Glutamatergic neuron (in vitro differentiated cells): ENCODE measurements at regions not wholly inside any gene's neighbourhood (a gene's known extent, or its start where the extent isn't known, plus 50 kb on each side); places are given as distances from the start of the nearest gene placed in this dataset.

Source experiments
- DNase-seq: peaks from one replicate; pipeline ENCODE4 v3.0.0; 2022
- H3K27ac Mint-ChIP-seq: one replicate; pipeline ENCODE4 v1.8.0; 2020; ENCODE audit warnings: mild to moderate bottlenecking, mixed read lengths, inconsistent platforms; ENCODE audit not compliant: unreplicated experiment
- H3K27me3 Mint-ChIP-seq: one replicate; pipeline ENCODE4 v1.8.0; 2020; ENCODE audit warnings: mild to moderate bottlenecking, moderate library complexity, mixed read lengths, inconsistent platforms; ENCODE audit not compliant: unreplicated experiment
- H3K36me3 Mint-ChIP-seq: one replicate; pipeline ENCODE4 v1.8.0; 2020; ENCODE audit warnings: mild to moderate bottlenecking, mixed read lengths, inconsistent platforms; ENCODE audit not compliant: unreplicated experiment
- H3K4me1 Mint-ChIP-seq: one replicate; pipeline ENCODE4 v1.8.0; 2020; ENCODE audit warnings: mild to moderate bottlenecking, low read depth, mixed read lengths, inconsistent platforms; ENCODE audit not compliant: unreplicated experiment
- H3K4me3 Mint-ChIP-seq: one replicate; pipeline ENCODE4 v1.8.0; 2020; ENCODE audit warnings: mild to moderate bottlenecking, mixed read lengths, inconsistent platforms; ENCODE audit not compliant: unreplicated experiment
- H3K9me3 Mint-ChIP-seq: one replicate; pipeline ENCODE4 v1.8.0; 2020; ENCODE audit warnings: mild to moderate bottlenecking, moderate library complexity, mixed read lengths, inconsistent platforms; ENCODE audit not compliant: unreplicated experiment
- TF ChIP-seq, protein P1 (sequence below): fragments of 200-600 bp; sonication (generic); IDR thresholded peaks from one replicate; pipeline ENCODE4 v1.5.0; 2021; ENCODE audit not compliant: partially characterized antibody, unreplicated experiment

DNA sequence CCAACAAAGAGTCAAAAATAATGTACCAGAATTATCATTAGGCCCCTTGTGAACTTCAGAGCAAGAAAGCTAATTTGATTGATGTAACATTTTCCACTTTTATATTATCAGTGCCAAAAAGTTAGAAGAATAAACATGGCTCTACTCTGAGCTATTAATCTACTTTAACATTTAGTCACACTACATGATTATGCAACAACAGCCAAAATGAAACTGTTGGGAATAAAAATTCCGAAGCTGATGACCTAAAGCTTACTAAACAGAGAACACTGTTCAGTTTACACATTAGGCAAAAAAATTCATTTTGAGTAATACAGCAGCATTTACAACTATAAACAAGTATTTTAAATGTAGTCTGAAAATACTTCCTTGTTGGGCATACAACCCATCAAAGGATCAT is 1134.1 kb downstream of the EPHA3 start:
- no peak for DNase-seq
- TF ChIP-seq, protein P1, sequence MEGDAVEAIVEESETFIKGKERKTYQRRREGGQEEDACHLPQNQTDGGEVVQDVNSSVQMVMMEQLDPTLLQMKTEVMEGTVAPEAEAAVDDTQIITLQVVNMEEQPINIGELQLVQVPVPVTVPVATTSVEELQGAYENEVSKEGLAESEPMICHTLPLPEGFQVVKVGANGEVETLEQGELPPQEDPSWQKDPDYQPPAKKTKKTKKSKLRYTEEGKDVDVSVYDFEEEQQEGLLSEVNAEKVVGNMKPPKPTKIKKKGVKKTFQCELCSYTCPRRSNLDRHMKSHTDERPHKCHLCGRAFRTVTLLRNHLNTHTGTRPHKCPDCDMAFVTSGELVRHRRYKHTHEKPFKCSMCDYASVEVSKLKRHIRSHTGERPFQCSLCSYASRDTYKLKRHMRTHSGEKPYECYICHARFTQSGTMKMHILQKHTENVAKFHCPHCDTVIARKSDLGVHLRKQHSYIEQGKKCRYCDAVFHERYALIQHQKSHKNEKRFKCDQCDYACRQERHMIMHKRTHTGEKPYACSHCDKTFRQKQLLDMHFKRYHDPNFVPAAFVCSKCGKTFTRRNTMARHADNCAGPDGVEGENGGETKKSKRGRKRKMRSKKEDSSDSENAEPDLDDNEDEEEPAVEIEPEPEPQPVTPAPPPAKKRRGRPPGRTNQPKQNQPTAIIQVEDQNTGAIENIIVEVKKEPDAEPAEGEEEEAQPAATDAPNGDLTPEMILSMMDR = no peak
- no peaks in the 10 kb centered on the region for H3K36me3 Mint-ChIP-seq
- peaks cover 4% of the 10 kb centered on the region for H3K9me3 Mint-ChIP-seq
- H3K4me3 Mint-ChIP-seq = no peak overlapping the region
- H3K27ac Mint-ChIP-seq = no peak overlapping the region
- no peaks in the 10 kb centered on the region for H3K4me1 Mint-ChIP-seq
- H3K27me3 Mint-ChIP-seq = peaks cover 7% of the 10 kb centered on the region

DNA sequence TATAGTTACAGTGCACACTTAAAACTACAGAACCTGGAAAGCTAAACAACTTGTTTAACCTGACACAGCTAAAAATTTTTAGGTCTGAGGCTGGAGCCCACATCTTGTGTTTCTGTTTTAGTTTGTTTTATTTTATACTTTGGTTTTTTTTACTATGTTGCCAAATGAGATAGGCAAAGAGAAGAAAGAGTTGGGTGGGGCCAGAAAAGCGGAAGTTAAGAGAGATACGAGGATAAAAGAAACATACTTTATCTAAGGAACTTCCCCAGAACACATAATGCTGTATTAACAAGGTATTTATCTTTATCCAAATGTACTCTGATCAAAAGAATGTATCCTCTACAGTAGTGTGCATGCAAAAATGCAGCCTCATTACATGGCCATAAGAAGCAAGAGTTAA is 1145.7 kb downstream of the EPHA3 start:
- Mint-ChIP-seq H3K9me3 (no peaks in the 10 kb centered on the region), H3K27me3 (no peaks in the 10 kb centered on the region), H3K27ac (no peak overlapping the region), H3K4me3 (no peak overlapping the region), H3K36me3 (no peaks in the 10 kb centered on the region), H3K4me1 (no peaks in the 10 kb centered on the region)
- DNase-seq = no peak
- TF ChIP-seq, protein P1 = no peak

DNA sequence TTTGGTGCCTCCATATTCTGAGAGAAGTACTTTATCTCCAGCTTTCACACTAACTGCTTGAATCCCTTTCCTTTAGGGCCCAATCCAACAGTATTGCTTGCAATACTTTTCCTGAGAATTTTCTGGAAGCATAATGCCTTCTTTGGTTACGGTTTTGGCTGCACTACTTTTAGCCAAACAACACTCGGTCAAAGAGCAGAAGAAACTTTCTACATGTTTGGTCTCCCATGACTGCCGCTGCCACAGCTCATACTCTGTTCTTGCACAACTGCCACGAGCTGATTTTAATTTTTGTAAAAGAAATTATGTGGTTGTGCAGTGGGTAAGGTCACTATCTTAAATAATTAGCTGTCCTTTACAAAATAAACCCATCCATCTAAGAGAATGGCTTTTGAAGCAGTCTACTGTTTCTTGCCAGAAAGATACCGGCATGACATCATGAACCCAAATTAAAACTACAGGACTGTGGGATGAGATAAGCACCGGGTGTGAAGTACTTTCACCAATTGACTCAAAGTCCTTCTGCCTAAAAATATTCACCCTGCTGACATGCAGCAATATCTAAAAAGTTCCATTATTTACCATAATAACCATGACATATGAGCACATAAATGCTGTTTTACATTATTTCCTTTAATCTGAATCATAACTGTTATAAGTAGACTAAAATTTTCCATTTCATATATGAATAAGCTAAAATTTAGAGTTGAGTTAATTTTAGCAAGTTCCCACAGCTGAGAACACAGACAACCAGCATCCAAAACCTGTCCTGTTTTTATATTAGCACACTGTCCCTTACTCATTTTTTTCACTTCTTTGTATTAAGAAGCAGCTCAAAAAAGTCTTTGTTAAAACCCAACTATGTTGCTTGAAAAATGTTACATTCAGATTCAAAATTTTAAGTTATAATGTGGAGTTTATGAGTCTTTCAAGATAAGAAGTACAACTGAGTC is 1154.3 kb downstream of the EPHA3 start:
- Mint-ChIP-seq H3K4me1 (no peaks in the 10 kb centered on the region), H3K36me3 (no peaks in the 10 kb centered on the region), H3K4me3 (no peak overlapping the region), H3K27me3 (no peaks in the 10 kb centered on the region), H3K9me3 (peaks cover 8% of the 10 kb centered on the region), H3K27ac (no peak overlapping the region)
- TF ChIP-seq, protein P1 = no peak
- no peak for DNase-seq
